ENCODE measurements at regions not wholly inside any gene's neighbourhood (a gene's known extent, or its start where the extent isn't known, plus 50 kb on each side); places are given as distances from the start of the nearest gene placed in this dataset.

- TF ChIP-seq ETS1 (IDR thresholded peaks at IDR 0.05) (no peak), ZNF114 (CRISPR knock-in tag; IDR thresholded peaks at IDR 0.05) (no peak), EZH2phosphoT487 (IDR thresholded peaks at IDR 0.05; ENCODE audit: unreplicated experiment) (no peak), EZH2 (IDR thresholded peaks at IDR 0.05; ENCODE audit: low read depth, unreplicated experiment) (no peak), NANOG (IDR thresholded peaks at IDR 0.05; ENCODE audit: borderline replicate concordance) (no peak), ZNF331 (CRISPR knock-in tag; IDR thresholded peaks at IDR 0.05; ENCODE audit: low read depth) (no peak), ZNF462 (CRISPR knock-in tag; IDR thresholded peaks at IDR 0.05) (no peak)
Measured at GRCh38 chr16:47876511-47876910, 279.3 kb downstream of the ABCC12 start (continued).

- Histone ChIP-seq H2AFZ (peak overlapping the region; percentile 66), H4K20me1 (replicated peaks; ENCODE audit: insufficient read depth) (no peaks in the 10 kb centered on the region), H3K27me3 (ENCODE audit: insufficient read depth) (no peaks in the 10 kb centered on the region), H3K79me2 (replicated peaks; ENCODE audit: insufficient read depth) (no peaks in the 10 kb centered on the region), H3F3A (replicated peaks; ENCODE audit: low read depth) (no peaks in the 10 kb centered on the region), H3K4me3 (no peak overlapping the region), H3K36me3 (ENCODE audit: insufficient read depth) (no peaks in the 10 kb centered on the region), H3K9me2 (ENCODE audit: insufficient read depth) (peaks cover 2% of the 10 kb centered on the region), H3K4me2 (no peak overlapping the region), H3K4me1 (ENCODE audit: insufficient read depth) (no peaks in the 10 kb centered on the region), H3K27ac (ENCODE audit: low read depth) (no peak overlapping the region)
- Mint-ChIP-seq H3K4me1 (no peaks in the 10 kb centered on the region), H3K9me3 (no peaks in the 10 kb centered on the region; the same call in none of the 3 replicates), H3K36me3 (ENCODE audit: low read depth) (no peaks in the 10 kb centered on the region), H3K27ac (no peak overlapping the region), H3K27me3 (ENCODE audit: insufficient read depth, low read depth, poor library complexity) (peaks cover 3% of the 10 kb centered on the region), H3K4me3 (no peak overlapping the region)
- DNase-seq (ENCODE audit: low spot score): peak; percentile 42
- no peak for TF ChIP-seq NANOG (IDR thresholded peaks at IDR 0.05; ENCODE audit: borderline replicate concordance)
- no peak for TF ChIP-seq EZH2phosphoT487 (IDR thresholded peaks at IDR 0.05; ENCODE audit: unreplicated experiment)
- peak; percentile 69 to 81 for TF ChIP-seq CTCF (conservative IDR thresholded peaks at IDR 0.05; ENCODE audit: low read depth in 2 of 2)
- peak; percentile 50 for ATAC-seq
Measured at GRCh38 chr16:47873434-47873833, 282.4 kb downstream of the ABCC12 start.
